ENCODE measurements at regions not wholly inside any gene's neighbourhood (a gene's known extent, or its start where the extent isn't known, plus 50 kb on each side); places are given as distances from the start of the nearest gene placed in this dataset.

DNA sequence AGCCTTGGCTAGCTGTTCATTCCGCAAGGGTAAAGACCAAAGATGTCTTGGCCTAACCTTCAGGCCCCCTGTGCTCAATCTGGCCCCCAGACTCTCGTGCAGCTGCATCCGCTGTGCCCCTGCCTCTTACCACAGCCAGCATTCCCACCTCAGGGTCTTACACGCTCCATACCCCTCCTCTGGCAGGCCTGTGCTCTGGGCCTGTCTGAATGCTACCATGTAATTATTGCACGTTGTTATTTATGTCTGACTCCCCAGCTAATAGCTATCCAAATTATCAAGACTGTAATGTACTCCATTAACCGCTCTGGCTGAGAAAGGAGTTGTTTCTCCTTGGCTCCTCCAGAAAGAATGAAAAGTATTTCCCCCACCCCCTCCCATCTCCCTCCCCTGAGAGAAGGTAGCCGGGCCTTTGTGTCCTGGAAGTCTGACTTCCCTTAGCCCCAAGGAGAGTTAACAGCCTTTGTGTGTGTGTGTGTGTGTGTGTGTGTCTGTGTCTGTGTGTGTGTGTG is 54.5 kb upstream of the UBE2E1 start:
- TF ChIP-seq POLR2A (IDR thresholded peaks at IDR 0.05), result no peak
- TF ChIP-seq, protein P1, sequence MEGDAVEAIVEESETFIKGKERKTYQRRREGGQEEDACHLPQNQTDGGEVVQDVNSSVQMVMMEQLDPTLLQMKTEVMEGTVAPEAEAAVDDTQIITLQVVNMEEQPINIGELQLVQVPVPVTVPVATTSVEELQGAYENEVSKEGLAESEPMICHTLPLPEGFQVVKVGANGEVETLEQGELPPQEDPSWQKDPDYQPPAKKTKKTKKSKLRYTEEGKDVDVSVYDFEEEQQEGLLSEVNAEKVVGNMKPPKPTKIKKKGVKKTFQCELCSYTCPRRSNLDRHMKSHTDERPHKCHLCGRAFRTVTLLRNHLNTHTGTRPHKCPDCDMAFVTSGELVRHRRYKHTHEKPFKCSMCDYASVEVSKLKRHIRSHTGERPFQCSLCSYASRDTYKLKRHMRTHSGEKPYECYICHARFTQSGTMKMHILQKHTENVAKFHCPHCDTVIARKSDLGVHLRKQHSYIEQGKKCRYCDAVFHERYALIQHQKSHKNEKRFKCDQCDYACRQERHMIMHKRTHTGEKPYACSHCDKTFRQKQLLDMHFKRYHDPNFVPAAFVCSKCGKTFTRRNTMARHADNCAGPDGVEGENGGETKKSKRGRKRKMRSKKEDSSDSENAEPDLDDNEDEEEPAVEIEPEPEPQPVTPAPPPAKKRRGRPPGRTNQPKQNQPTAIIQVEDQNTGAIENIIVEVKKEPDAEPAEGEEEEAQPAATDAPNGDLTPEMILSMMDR (IDR thresholded peaks at IDR 0.05), result no peak

Measured in right lobe of liver (tissue), 4 donors.